Smooth muscle cell (in vitro differentiated cells): ENCODE measurements at regions not wholly inside any gene's neighbourhood (a gene's known extent, or its start where the extent isn't known, plus 50 kb on each side); places are given as distances from the start of the nearest gene placed in this dataset.

Experiments used
- DNase-seq: peaks from one replicate; lab custom pipeline; 2025; ENCODE audit not compliant: unreplicated experiment; lab: John Stamatoyannopoulos, UW
- H2AFZ ChIP-seq: fragments of 200-600 bp; sonication (generic); 2 replicates; pipeline ENCODE4 v1.6.0; 2016; ENCODE audit warnings: antibody characterized with exemption, low read depth, mild to moderate bottlenecking
- H3F3A ChIP-seq: fragments of 200-600 bp; sonication (generic); 2 replicates; pipeline ENCODE4 v1.6.0; 2017; ENCODE audit warnings: antibody characterized with exemption, low read depth
- H3K27ac ChIP-seq: fragments of 200-600 bp; sonication (generic); 2 replicates; pipeline ENCODE4 v1.5.1; 2016; ENCODE audit warnings: low read depth, mild to moderate bottlenecking
- H3K27me3 ChIP-seq: fragments of 200-600 bp; sonication (generic); 2 replicates; pipeline ENCODE4 v1.6.1; 2016; ENCODE audit warnings: low read depth, mild to moderate bottlenecking
- H3K36me3 ChIP-seq: fragments of 200-600 bp; sonication (generic); 2 replicates; pipeline ENCODE4 v1.5.1; 2016; ENCODE audit warnings: low read depth
- H3K4me1 ChIP-seq: fragments of 200-600 bp; sonication (generic); 2 replicates; pipeline ENCODE4 v1.5.1; 2016; ENCODE audit warnings: low read depth
- H3K4me2 ChIP-seq: fragments of 200-600 bp; sonication (generic); 2 replicates; pipeline ENCODE4 v1.6.0; 2016; ENCODE audit warnings: mild to moderate bottlenecking
- H3K4me3 ChIP-seq: fragments of 200-600 bp; sonication (generic); 2 replicates; pipeline ENCODE4 v1.5.1; 2016; ENCODE audit warnings: mild to moderate bottlenecking
- H3K79me2 ChIP-seq: fragments of 200-600 bp; sonication (generic); 2 replicates; pipeline ENCODE4 v1.6.0; 2016; ENCODE audit warnings: low read depth, mild to moderate bottlenecking
- H3K9ac ChIP-seq: fragments of 200-600 bp; sonication (generic); 2 replicates; pipeline ENCODE4 v1.6.0; 2016; ENCODE audit warnings: low read depth
- H3K9me3 ChIP-seq: fragments of 200-600 bp; sonication (generic); replicated peaks from 2 replicates; pipeline ENCODE4 v1.5.1; 2016; ENCODE audit warnings: low read depth
- H4K20me1 ChIP-seq: fragments of 200-600 bp; sonication (generic); 2 replicates; pipeline ENCODE4 v1.6.0; 2016; ENCODE audit warnings: low read depth
- CTCF ChIP-seq: fragments of 200-600 bp; sonication (generic); IDR thresholded peaks from 2 replicates; pipeline ENCODE4 v1.5.1; 2017; ENCODE audit warnings: borderline replicate concordance, mild to moderate bottlenecking, antibody characterized with exemption; ENCODE audit not compliant: insufficient read depth, poor library complexity, severe bottlenecking
- WGBS: methylation state at CpG from one replicate; pipeline ENCODE4 v1.1.7; 2016; ENCODE audit warnings: low lambda C conversion rate; 5-methylcytosine and 5-hydroxymethylcytosine counted together

GRCh38 chr3:24641628-24642027 is 147.0 kb upstream of the THRB start:
- Histone ChIP-seq H3F3A (no peaks in the 10 kb centered on the region), H3K27ac (no peak overlapping the region), H3K4me2 (no peak overlapping the region), H3K4me1 (no peaks in the 10 kb centered on the region), H4K20me1 (no peaks in the 10 kb centered on the region), H3K4me3 (no peak overlapping the region), H3K9ac (no peak overlapping the region), H3K36me3 (no peaks in the 10 kb centered on the region), H2AFZ (peak overlapping the region; percentile 12), H3K79me2 (no peaks in the 10 kb centered on the region), H3K9me3 (no peaks in the 10 kb centered on the region), H3K27me3 (no peaks in the 10 kb centered on the region)
- TF ChIP-seq CTCF = no peak
- DNase-seq = no peak
- 96% methylated on average over 2 of the region's 2 CpGs for WGBS

- Histone ChIP-seq H3K4me1 (no peaks in the 10 kb centered on the region), H3K9ac (no peak overlapping the region), H3K27ac (no peak overlapping the region), H2AFZ (no peak overlapping the region), H4K20me1 (no peaks in the 10 kb centered on the region), H3K36me3 (no peaks in the 10 kb centered on the region), H3K4me3 (no peak overlapping the region), H3K4me2 (no peak overlapping the region), H3K79me2 (no peaks in the 10 kb centered on the region), H3K27me3 (no peaks in the 10 kb centered on the region), H3K9me3 (no peaks in the 10 kb centered on the region), H3F3A (no peaks in the 10 kb centered on the region)
- no peak for DNase-seq
- TF ChIP-seq CTCF = no peak
- WGBS = 95% methylated on average over 11 of the region's 11 CpGs
These were observed 150.4 kb upstream of the THRB start for GRCh38 chr3:24645047-24645446.

- Histone ChIP-seq H3K27ac (no peak overlapping the region), H4K20me1 (no peaks in the 10 kb centered on the region), H3K79me2 (no peaks in the 10 kb centered on the region), H3K9ac (no peak overlapping the region), H2AFZ (no peak overlapping the region), H3K4me1 (no peaks in the 10 kb centered on the region), H3K27me3 (no peaks in the 10 kb centered on the region), H3K4me3 (no peak overlapping the region), H3K9me3 (no peaks in the 10 kb centered on the region), H3K4me2 (no peak overlapping the region), H3K36me3 (no peaks in the 10 kb centered on the region), H3F3A (no peaks in the 10 kb centered on the region)
- no peak for DNase-seq
- 91% methylated on average over 2 of the region's 2 CpGs for WGBS
- no peak for TF ChIP-seq CTCF
These were observed 152.1 kb upstream of the THRB start for GRCh38 chr3:24646790-24647189.

- Histone ChIP-seq H3K27ac (no peak overlapping the region), H4K20me1 (no peaks in the 10 kb centered on the region), H3K36me3 (no peaks in the 10 kb centered on the region), H3F3A (no peaks in the 10 kb centered on the region), H3K4me2 (no peak overlapping the region), H3K9ac (no peak overlapping the region), H3K79me2 (no peaks in the 10 kb centered on the region), H3K4me1 (no peaks in the 10 kb centered on the region), H3K9me3 (no peaks in the 10 kb centered on the region), H3K4me3 (no peak overlapping the region), H2AFZ (no peak overlapping the region), H3K27me3 (no peaks in the 10 kb centered on the region)
- TF ChIP-seq CTCF = no peak
- WGBS = 64% methylated on average over 2 of the region's 2 CpGs
- no peak for DNase-seq
These were observed 153.4 kb upstream of the THRB start for GRCh38 chr3:24648063-24648462.
